ENCODE measurements at regions not wholly inside any gene's neighbourhood (a gene's known extent, or its start where the extent isn't known, plus 50 kb on each side); places are given as distances from the start of the nearest gene placed in this dataset.

DNA sequence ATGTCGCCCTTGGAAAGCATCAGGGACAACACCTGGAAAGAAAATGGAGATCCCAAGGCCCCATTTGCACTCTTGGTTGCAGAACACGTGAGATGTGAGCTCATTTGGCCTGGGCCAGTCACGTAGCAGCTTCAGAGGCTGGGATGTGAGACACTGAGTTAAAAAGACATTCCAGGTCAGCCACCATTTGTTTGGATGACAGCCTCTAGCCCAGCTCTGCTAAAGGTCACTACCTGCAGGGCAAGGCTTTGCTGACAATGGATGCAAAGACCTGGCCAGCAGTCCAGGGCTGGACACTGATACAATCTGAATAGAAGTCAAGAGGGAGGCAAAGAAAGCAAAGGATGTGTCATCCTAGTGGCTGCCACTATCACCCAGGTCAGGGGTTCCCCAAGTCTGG is 83.9 kb upstream of the LRPPRC start:
- H3K4me1 ChIP-seq = peaks cover 0 to 10% (median 0%) of the 10 kb centered on the region in 6 donors
- no peak overlapping the region for H3K27ac ChIP-seq
- WGBS, 5 donors = 66 to 93% (median 87%) methylated on average over 3 of the region's 3 CpGs
- intact Hi-C loops (cut with DNase I; ENCODE audit: low total_unique reads) = no loop called here
- DNase-seq = no peak
- no peaks in the 10 kb centered on the region for H3K9me3 ChIP-seq
- H3K36me3 ChIP-seq = no peaks in the 10 kb centered on the region
- H3K27me3 ChIP-seq (replicated peaks in 1 of 7) = no peaks in the 10 kb centered on the region
- H3K4me3 ChIP-seq = no peak overlapping the region
- TF ChIP-seq CTCF (IDR thresholded peaks at IDR 0.05 in 8 of 11, conservative IDR thresholded peaks at IDR 0.05 in 3 of 11) (no peak), POLR2A (IDR thresholded peaks at IDR 0.05) (no peak), POLR2AphosphoS5 (IDR thresholded peaks at IDR 0.05) (no peak)

DNA sequence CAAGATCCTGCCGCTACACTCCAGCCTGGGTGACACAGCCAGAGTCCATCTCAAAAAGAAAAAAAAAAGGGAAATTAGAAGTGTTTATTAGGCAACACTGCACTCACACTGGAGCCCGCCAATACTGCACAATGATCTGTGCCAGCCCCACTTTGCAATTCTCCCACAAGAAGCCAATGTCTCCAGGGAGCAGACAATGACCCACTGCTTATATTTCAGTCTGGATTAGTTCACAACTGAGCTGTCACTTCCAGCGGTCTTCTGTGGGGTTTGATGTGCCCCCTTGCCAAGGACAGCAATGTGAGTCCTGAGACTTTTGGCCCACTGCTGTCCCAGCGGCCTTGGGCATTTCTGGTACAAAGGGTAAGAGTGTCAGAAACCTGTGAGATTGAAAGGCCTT is 85.6 kb upstream of the PPM1B start:
- H3K4me1 ChIP-seq = peaks cover 0 to 23% (median 11%) of the 10 kb centered on the region in 6 donors
- H3K4me3 ChIP-seq = no peak overlapping the region
- no peaks in the 10 kb centered on the region for H3K36me3 ChIP-seq
- H3K27ac ChIP-seq = no peak overlapping the region
- no peaks in the 10 kb centered on the region for H3K9me3 ChIP-seq
- no peak for TF ChIP-seq POLR2AphosphoS5 (IDR thresholded peaks at IDR 0.05)
- no peak for TF ChIP-seq CTCF (IDR thresholded peaks at IDR 0.05 in 8 of 11, conservative IDR thresholded peaks at IDR 0.05 in 3 of 11)
- TF ChIP-seq POLR2A (IDR thresholded peaks at IDR 0.05) = no peak
- intact Hi-C loops (cut with DNase I; ENCODE audit: low total_unique reads) = no loop called here
- 65 to 84% (median 71%) methylated on average over 4 of the region's 4 CpGs for WGBS, 5 donors
- no peak for DNase-seq
- H3K27me3 ChIP-seq (replicated peaks in 1 of 7) = no peaks in the 10 kb centered on the region

- H3K27me3 ChIP-seq (replicated peaks in 1 of 7) = no peaks in the 10 kb centered on the region
- TF ChIP-seq POLR2A (IDR thresholded peaks at IDR 0.05) = no peak
- no peaks in the 10 kb centered on the region for H3K36me3 ChIP-seq
- intact Hi-C loops (cut with DNase I; ENCODE audit: low total_unique reads) = loop anchor here (5.0 kb wide), 2 partner anchors 257 to 392 kb away; no protein-coding TSS in a partner anchor
- DNase-seq = no peak
- H3K4me1 ChIP-seq = peaks cover 0 to 24% (median 11%) of the 10 kb centered on the region in 6 donors
- no peak overlapping the region for H3K4me3 ChIP-seq
- 81 to 94% (median 89%) methylated on average over 5 of the region's 5 CpGs for WGBS, 5 donors
- no peak overlapping the region for H3K27ac ChIP-seq
- no peaks in the 10 kb centered on the region for H3K9me3 ChIP-seq
Measured at GRCh38 chr2:44084850-44085249, 83.8 kb upstream of the PPM1B start.

DNA sequence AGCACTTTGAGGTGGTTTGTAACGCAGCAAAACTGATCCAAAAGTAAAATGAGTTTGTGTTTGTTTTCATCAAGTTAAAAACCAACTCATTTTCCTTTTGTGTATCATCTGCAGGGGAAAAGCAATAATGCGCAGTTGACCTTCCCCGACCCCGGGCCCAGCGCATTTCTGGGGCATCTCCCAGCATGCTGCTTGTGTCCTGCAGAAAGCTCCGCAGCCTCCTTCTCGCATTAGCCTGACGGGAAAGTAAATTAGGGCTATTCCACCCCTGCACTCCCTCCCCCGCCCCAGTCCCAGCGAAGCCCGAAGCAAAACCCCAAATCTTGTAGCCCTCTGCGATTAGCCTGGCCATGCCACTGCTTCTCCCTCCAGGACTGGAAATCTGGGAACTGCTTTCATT is 82.0 kb upstream of the PPM1B start:
- TF ChIP-seq POLR2A (IDR thresholded peaks at IDR 0.05) (no peak), POLR2AphosphoS5 (IDR thresholded peaks at IDR 0.05) (no peak), CTCF (IDR thresholded peaks at IDR 0.05 in 8 of 11, conservative IDR thresholded peaks at IDR 0.05 in 3 of 11) (no peak)
- no peaks in the 10 kb centered on the region for H3K27me3 ChIP-seq (replicated peaks in 1 of 7)
- no peak for DNase-seq
- no peaks in the 10 kb centered on the region for H3K36me3 ChIP-seq
- H3K27ac ChIP-seq = peak overlapping the region in 3 of 8 donors; percentile 48 to 78 (median 54)
- no peaks in the 10 kb centered on the region for H3K9me3 ChIP-seq
- 88 to 93% (median 91%) methylated on average over 12 of the region's 12 CpGs for WGBS, 5 donors
- H3K4me3 ChIP-seq = peak overlapping the region in 3 of 8 donors; percentile 29 to 64 (median 35)
- peaks cover 0 to 36% (median 15%) of the 10 kb centered on the region in 6 donors for H3K4me1 ChIP-seq
- intact Hi-C loops (cut with DNase I; ENCODE audit: low total_unique reads) = loop anchor here (5.0 kb wide), 2 partner anchors 256 to 391 kb away; no protein-coding TSS in a partner anchor
